Stimulated activated CD8-positive, alpha-beta memory T cell treated with anti-CD3 and anti-CD28 coated beads, Interleukin-15, amount 100 ng/mL, for 1 hour (primary cell): ENCODE measurements at regions not wholly inside any gene's neighbourhood (a gene's known extent, or its start where the extent isn't known, plus 50 kb on each side); places are given as distances from the start of the nearest gene placed in this dataset.

Experiments used
- DNase-seq: peaks from one replicate; pipeline ENCODE4 v3.0.0-alpha.2; 2020; ENCODE audit warnings: low read depth

DNA sequence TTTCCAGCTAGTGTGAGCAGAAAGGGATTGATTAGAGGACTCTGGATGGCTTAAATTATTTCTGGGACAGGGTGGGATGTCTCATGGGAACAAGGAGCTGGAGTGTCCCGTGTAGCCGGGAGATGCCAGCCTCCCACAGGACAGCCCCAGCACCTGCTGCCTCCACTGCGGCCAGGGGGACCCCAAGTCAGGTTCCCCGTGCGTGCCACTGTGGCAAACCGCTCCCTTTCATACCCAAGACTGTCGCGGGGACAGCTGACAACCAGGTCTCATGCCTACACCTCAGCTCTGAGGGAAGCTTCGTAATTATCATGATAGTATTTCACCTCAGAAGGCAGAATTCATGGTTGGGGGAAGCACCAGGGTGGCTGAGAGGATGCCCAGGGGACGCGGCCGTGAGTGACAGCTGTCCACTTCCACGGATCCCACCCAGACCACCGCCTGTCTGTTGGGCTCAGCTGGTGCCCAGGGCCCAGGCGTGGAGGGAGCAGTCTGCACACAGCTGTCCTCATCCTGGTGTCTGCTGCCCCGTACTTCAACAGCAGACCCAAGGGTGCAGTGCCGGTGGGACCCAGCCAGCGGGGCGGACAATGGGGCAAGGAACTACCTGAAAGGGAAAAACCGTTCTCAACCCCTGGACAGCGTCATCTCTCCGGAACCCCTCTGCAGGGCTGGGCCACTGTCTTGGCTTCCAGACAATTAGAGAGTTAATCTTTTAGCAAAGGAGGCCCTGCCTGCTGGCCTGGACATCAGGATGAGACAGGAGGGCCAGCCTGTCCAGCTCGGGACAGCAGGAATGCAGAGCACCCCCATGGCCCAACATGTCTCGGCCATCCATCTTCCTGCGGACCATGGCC lies 166.9 kb downstream of the OLFM1 start:
- no peak for DNase-seq

DNA sequence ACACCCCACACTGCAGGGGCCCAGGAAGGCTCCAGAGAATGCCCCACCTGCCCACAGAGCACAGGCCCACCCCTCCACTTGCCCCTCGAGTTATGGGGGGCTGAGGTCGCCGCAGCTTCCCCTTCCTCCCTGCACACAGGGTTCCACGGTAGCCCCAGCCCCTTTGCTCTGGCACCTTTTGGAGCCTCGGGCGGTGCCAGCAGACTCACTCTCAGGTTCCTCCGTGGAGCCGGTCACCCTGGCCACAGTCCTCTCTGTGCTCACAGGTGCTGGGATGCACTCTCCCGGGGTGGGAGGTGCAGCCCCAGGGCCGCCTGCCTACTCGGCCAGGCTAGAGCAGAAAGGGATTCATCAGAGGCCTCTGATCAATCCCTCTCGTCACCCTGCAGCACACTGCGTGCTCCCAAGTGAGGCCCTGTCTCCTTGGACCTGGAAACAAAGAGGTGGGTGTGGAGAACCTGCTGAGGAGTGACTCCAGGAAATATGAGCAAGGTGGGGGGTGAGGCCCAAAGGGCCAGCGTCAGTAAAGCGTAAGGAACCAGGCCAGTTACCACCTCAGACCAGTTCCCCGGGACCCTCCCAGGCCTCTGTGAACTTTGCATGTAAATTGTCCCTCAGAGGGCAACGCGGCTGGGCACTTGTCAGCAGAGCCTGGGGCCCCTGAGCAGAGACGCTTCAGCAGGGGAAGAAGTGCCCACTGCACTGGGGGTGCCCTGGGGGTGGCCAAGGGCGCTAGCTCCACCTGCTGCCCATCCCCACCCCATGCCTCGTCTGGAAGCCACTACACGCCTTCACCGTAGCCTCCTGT lies 167.8 kb downstream of the OLFM1 start:
- no peak for DNase-seq

DNA sequence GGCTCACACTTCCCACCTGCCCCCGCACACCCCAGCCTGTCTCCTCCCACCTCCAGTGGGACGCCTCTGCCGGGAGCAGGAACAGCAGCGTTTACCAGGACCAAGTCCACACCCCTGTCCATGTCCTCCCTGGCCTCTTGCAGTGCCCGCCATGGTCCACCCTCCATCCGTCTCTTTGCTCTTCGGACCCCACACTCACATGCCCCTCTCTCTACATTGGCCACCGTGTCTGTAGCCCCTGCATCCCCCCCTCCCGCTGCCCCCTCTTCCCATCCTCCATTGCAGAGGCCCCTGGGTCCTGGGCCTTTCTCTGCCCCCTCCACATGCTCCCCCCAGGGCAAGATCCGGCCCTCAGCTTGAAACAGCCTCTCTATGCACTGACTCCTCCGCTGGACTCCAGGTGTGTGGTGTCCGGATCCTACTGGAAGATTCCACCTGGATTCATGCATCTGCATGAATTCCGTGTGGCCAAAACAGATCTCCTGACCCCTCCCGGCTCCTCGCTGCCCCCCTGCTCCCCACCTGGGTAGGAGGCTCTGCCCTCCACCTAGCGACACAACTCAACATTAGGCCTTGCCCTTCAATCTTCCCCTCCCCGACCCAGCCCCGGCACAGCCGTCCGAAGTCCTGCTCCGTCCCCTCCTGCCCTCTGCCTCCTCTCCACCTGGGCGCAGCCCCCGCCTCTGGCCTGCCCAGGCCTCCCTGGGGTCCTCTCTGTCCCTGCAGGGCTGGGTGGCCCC lies 168.5 kb downstream of the OLFM1 start:
- DNase-seq, result no peak

DNA sequence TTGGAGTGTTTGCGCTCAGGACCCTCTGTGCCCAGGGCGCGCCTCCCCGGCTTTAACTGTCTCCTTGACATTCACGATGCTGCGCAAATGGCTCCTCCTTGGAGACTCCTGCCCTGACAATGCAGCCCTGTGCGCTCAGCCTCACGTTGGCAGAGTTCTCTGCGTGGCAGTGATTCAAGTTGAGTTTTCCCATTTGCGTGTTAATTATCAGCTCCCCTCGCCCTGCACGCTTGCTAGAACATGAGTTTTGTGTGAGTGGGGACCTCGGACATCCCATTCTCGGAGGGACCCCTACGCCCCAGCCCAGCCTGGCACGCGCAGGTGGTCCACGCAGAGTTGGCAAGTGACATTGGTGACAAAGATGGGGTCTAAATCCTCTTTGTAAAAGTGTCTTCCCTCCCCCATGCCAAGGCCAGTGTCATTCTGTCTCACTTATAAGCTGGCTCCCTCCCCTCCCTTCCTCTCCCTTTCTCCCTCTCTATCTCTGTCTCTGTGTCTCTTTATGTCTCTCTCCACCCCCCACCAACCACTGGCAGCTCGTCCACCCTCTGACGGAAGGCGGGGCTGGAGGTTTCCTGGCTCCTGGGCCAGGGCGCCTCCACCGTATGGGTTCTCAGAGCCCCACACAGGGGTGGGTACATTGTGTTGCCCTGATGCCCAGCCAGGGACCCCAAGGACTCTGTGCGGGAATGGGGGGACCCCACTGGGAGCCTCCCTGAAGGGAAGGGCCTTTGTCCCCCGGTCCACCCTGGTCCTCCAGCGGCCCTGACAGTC lies 169.3 kb downstream of the OLFM1 start:
- DNase-seq, result no peak

DNA sequence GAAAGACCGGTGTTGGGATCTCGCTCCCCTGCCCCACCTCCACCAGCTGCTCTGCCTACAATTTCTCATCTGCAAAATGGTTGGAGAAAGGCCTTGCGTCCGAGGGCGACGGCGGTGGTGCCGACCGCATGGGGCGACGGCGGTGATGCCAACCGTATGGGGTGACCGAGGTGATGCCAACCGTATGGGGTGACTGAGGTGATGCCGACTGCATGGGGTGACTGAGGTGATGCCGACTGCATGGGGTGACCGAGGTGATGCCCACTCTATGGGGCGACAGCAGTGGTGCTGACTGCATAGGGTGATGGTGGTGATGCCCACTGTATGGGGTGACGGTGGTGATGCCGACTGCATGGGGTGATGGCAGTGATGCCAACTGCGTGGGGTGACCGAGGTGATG lies 171.0 kb downstream of the OLFM1 start:
- DNase-seq, result no peak

DNA sequence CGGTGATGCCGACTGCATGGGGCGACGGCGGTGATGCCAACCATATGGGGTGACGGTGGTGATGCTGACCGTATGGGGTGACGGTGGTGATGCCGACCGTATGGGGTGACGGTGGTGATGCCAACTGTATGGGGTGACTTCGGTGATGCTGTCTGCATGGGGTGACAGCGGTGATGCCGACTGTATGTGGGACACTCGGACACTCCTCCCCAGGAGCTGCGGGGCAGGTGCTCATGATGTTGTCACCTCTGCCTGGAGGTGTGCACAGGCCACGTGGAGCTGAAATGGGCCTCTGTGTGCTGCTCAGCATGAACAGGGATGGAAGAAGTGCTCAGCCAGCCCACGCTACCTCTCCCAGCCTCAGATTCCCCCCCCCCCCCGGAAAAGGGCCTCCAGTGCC lies 171.8 kb downstream of the OLFM1 start:
- no peak for DNase-seq

DNA sequence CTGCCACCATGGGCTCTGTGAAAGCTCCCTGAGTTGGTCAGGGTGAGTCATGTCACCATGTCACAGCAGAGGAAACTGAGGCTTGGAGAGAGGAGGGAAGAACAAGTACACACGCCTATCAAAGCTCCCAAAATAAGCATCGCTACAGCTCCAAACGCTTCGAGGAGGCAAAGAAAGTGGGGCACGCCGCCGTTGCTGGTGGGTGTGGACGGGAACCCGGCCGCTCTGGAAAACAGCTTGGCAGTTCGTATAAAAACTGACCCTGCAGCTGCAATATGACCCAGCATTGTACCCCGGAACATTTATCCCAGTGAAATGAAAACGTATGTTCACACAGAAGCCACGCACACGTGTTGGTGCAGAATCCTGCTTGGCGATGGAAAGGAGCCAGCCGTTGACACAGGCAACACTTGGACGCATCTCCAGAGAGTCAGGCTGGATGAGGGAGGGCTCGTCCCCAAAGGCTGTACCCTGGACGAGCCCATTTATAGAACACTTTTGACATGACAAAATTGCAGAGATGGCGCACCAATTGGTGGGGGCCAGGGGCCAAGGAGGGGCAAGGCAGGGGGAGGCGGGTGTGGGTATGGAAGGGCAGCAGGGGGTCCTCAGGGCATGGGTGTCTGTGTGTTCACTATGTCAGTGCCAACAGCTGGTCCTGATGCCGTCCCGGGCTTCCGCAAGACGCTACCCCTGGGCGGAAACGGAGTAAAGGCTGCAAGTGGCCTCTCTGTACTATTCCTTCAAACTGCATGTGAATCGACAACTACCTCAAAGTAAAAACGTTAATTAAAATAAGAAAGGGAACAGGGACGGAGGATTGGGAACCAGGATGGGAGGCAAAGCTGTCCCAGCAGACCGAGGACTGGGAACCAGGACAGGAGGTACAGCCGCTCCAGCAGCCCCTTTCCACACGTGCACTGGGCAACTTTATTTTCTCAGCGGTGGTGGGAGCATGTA lies 173.0 kb downstream of the OLFM1 start:
- no peak for DNase-seq

DNA sequence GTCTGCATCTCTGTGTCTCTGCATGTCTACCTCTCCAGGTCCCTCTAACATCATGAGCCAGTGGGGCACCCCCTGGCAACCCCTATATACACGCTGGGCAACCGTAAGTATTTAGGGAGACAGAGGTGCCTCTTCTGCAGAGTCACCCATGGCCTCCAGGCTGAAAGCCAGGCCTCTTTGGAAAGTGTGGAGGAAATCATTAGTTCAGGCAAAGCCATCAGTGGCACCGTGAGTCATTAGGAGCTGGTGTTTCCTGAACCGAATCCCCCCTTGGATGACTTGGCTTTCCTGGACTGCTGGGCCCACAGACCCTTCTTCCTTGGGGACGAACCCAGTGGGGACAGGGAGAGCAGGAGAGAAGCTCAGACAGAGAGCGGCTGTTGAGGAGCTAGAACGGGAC lies 174.8 kb downstream of the OLFM1 start:
- DNase-seq, result no peak

DNA sequence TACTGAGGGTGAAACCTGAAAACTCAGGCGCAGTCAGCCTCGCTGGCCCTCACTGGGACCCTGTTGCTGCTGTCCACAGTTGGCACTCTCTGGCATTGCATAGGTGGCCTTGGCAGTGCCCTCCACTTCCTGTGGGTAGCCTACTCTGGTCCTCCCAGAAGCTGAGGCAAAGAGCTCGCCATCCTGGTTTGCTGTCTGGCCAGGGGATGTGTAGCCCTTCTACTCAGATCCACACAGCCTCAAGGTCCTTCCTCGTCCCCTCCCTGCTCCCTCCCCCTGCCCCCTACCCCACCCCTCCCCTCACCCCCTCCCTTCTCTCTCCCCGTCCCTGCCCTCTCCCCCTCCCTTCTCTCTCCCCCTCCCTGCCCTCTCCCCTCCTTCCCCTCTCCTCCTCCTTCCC lies 176.0 kb downstream of the OLFM1 start:
- DNase-seq, result no peak

DNA sequence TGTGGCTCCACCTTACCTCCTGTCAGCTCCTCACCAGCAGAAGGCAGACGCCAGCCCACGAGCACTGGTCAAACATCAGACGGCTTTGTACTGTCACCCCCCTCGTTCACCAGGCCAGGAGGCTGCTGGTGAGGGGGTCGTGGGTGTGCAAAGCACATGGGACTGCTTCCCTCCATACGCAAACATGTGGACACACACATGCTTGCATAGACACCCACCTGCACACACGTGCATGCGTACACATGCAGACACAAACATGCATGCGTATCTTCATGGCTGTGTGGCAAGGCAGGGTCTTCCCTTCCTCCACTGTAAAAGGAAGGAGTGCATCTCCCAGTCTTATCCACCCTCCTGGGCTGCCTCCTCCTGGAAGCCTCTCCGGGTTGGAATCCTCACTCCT lies 178.5 kb downstream of the OLFM1 start:
- DNase-seq, result no peak

DNA sequence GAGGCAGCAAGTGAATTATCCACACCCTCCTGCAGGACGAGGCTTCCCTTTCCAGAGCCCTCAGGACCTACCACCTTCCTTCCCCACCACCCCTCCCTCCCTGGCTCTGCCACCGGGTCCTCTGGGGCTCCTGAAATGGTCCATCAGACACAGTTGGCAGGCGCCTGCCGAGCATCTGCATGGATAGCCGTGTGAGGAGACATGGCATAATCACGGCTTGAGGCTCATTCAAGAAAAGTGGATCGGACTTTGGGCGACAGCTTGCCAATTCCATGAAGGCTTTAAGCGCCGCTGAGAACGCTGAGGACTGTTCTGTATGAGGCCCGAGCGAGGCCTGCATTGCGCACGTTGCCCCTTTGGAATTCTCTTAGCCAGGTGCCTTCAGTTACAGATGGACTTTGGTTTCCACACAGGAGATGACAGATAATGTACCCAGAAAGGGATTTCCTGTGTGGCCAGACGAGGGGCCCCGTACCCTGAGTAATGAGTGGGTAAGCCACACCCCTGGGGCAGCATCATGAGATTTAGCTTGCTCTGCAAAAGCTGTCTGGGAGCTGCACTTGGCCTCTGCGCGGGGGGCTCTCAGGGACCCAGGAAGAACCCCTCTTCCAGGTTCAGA lies 179.8 kb downstream of the OLFM1 start:
- DNase-seq, result no peak

DNA sequence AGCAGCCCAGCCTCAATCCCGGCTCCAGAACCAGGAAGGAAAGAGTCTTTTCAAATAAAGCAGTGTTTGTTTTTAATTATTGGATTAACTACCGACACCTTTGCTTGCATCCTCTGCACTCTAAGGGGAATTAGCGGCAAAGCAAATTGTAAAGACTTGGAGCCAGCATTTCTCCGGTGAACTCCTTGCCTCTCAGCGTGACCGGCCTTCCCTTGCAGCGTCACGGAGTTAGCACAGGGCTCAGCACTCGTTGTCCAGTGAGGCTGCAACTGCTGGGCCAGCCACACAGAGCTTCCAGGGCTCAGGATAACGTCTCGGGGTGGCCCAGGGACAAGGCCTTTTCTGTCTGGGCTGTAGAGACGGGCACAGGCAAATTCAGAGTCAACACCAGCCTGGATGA lies 180.6 kb downstream of the OLFM1 start:
- DNase-seq, result no peak

DNA sequence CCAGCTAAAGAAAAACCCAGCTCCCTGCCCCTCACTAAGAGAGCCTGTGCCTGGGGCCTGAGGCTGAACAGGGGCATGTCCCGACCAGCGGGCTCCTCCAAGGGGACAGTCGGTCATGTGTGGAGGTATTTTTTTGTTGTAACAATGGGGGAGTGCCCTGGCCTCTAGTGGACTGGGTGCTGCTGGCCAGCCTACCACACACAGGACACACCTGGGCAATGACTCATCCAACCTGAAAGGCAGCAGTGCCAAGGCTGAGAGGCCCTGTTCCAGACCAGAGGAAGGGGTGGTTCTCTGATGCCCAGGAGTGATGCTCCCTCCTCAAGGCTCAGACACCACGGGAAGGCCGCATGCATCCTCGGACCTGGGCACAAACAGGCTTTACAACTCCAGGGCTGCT lies 181.5 kb downstream of the OLFM1 start:
- no peak for DNase-seq

DNA sequence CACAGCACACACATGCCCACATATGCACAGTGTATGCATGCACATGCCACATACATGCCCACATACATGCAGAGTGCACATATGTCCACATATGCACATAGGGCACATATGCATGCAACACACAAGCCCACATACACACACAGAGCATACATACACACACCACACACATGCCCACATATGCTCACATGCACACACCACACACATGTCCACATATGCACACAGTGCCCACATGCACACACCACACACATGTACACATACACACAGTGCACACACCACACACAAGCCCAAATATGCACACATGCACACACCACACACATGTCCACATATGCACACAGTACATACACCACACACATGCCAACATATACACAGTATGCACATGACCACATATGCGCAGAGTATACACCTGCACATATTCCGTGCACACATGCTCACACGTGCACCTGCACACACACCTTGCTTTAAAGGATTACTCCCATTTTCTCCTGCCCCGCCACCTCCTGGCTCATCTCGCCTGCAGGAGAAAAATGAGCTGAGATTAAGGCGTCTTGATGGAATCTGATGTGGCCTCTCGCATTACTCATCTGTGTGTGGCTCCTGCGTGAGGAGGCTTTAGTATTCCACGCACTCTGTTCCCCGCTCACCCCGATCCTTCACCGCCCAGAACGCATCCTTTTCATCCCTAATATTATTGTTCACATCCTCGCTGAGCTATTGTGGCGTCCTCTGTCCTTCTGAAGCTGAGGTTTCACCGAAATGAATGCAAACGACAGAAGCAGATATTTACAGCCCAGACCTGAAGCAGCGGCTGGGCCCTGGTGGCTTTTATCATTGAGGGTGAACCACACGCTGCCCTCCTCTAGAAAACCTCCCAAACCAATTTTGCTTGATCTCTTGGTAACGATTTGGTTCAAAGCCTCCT lies 182.7 kb downstream of the OLFM1 start:
- DNase-seq, result no peak

DNA sequence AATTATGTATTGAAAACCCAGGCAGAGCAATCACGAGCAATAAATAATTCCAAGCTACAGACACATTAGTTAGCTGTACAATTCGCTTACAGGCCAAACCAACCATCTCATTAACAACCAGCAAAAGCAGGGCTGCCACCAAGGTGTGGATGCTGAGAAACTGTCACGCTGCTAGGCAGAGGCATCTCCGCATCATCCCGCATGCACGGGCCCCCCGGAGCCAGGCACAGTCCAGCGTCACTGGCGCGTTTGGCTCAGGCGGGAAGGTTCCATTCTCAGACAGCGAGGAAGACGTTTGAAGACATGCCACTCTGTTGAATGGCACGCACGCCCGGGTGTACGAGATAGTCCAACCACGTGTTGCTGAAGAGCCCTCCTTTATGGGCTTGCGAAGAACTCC lies 184.0 kb downstream of the OLFM1 start:
- DNase-seq, result no peak

DNA sequence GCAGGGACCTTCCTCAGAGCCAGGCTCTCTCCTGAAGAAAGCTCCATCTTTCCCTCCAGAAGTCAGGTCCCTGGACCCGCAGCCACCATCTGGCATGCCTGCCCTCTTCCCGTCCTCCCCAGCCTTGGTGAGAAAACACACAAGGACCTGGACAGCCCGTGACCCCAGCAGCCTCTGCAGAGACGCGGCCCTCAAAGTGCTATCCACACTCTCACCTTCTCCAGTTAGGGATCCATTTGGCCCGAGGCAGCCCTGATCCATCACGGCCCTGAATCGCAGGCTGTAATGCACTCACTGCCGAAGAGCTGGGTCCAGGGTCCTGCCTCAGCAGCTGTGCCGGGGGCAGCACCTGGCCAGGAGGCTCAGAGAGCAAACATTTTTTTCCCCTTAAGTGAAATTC lies 185.1 kb downstream of the OLFM1 start:
- DNase-seq, result no peak

DNA sequence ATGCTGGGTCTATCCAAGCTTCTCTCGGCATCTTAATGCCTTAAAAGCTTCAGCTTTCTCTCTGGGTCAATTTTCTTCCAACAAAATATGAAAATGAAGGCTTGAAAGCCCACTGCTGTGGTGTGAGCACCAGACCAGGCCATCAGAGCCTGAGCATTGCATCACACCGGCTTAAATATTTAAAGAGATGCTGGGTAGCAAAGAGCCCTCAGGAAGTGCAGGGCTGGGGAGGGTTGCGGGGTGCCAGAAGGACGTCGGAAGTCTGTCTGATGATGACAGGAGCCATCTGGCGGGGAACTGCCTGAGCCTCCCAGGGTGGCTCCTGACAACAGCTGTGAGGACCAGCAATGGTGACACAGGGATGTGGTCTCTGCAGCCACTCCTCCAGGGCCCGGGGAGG lies 185.5 kb downstream of the OLFM1 start:
- DNase-seq, result no peak

DNA sequence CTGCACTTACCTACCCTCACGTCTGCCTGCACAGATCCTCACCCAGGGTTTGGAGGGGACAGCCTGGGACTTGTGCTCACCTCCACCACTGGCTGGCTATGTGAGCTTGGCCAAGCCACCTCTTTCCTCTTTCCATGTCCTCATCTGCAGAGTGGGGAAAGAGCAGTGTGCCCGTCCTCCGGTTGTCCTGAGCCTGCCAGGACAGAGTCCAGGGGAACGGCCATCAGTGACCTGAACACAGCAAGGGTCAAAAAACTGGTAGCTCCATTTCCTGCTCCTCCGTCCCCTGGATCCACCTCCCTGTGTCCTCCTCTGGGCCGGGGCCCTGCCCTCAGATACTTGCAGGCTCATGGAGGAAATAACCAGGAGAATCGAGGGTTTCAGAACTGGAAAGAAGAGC lies 187.7 kb downstream of the OLFM1 start:
- DNase-seq, result no peak

DNA sequence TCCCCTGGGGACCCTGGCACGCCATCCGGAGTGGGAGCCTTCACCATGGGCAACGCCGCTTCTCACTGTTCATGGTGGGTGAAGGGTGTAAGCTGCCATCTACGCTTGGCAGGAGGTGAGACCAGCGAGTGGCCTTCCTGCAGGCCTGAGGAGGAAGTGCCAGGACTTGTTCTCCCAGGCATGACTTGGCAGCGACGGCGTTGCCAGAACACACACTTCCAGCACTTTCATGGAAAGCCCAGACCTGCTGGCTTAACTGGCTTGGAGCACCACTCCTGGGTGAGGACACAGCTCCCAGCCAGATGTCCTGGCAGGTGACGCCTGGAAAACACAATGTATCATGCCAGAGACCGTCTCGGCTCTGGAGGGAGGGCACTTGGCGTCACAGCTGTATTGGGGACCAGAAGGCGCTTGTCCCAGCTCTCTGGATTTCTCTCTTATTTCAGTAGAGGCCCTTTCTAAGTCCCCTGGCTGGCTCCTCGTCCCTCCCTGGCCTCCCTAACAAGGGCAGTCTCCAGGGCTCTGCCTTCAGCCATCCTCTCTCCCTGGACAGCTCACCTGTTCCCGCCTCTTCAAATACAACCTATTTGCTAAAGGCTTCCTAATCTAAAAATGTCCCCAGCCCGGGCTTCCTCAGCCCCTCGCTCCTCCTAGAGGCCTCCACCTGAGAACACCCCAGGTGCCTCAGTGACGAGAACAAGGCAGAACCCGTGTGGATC lies 188.3 kb downstream of the OLFM1 start:
- no peak for DNase-seq
